WTC11 (cell line): ENCODE measurements at regions not wholly inside any gene's neighbourhood (a gene's known extent, or its start where the extent isn't known, plus 50 kb on each side); places are given as distances from the start of the nearest gene placed in this dataset.

ENCODE experiments used
- ATAC-seq: fragments of 200-7000 bp; cut with Tn5 transposase; 2 replicates; pipeline ENCODE4 v1.10.0; 2021; ENCODE audit warnings: mild to moderate bottlenecking, moderate library complexity
- CTCF ChIA-PET: fragments of 300-600 bp; sonication (Branson Sonifier 250); formaldehyde crosslinking; loops from one replicate; lab custom pipeline; 2021; ENCODE audit warnings: antibody characterized with exemption; lab: Charles Lee
- POLR2A ChIA-PET: fragments of 350-600 bp; sonication (Branson Sonifier 250); formaldehyde crosslinking; loops from one replicate; lab custom pipeline; 2021; ENCODE audit warnings: antibody characterized with exemption; lab: Charles Lee
- DNase-seq: peaks from one replicate; pipeline ENCODE4 v3.0.0; 2021; ENCODE audit warnings: low spot score
- H3K27ac Mint-ChIP-seq: 2 replicates; pipeline ENCODE4 v1.8.0; 2021; ENCODE audit warnings: mixed read lengths
- H3K27me3 Mint-ChIP-seq: 2 replicates; pipeline ENCODE4 v1.8.0; 2021; ENCODE audit warnings: low read depth, mild to moderate bottlenecking, moderate library complexity, mixed read lengths
- H3K36me3 Mint-ChIP-seq: 2 replicates; pipeline ENCODE4 v1.8.0; 2021; ENCODE audit warnings: mixed read lengths
- H3K4me1 Mint-ChIP-seq: 2 replicates; pipeline ENCODE4 v1.8.0; 2022; ENCODE audit warnings: mixed read lengths
- H3K4me3 Mint-ChIP-seq: 2 replicates; pipeline ENCODE4 v1.8.0; 2021; ENCODE audit warnings: mild to moderate bottlenecking, moderate library complexity, mixed read lengths
- H3K9me3 Mint-ChIP-seq: 2 replicates; pipeline ENCODE4 v1.8.0; 2021; ENCODE audit warnings: mixed read lengths
- ARID4B ChIP-seq: sonication (generic); formaldehyde crosslinking; IDR thresholded peaks from 2 replicates; pipeline ENCODE4 v1.8.0; 2023; ENCODE audit warnings: missing genetic modification reagents, mild to moderate bottlenecking, borderline replicate concordance
- CDX4 ChIP-seq: fragments of 250-450 bp; sonication (Bioruptor Pico); IDR thresholded peaks from 2 replicates; pipeline ENCODE4 v1.9.0; 2021; ENCODE audit warnings: moderate library complexity, mild to moderate bottlenecking, inconsistent platforms, borderline replicate concordance
- CREB1 ChIP-seq: sonication (generic); formaldehyde crosslinking; IDR thresholded peaks from 2 replicates; pipeline ENCODE4 v1.8.0; 2023; ENCODE audit warnings: mild to moderate bottlenecking, missing genetic modification reagents
- ETV6 ChIP-seq: sonication (generic); formaldehyde crosslinking; IDR thresholded peaks from 2 replicates; pipeline ENCODE4 v1.8.1; 2022; ENCODE audit warnings: mild to moderate bottlenecking, missing genetic modification reagents
- GTF2I ChIP-seq: fragments of 250-450 bp; sonication (Bioruptor Pico); conservative IDR thresholded peaks from 2 replicates; pipeline ENCODE4 v1.4.0; 2021; ENCODE audit warnings: mild to moderate bottlenecking
- HMGXB4 ChIP-seq: sonication (generic); formaldehyde crosslinking; IDR thresholded peaks from 2 replicates; pipeline ENCODE4 v1.8.1; 2023; ENCODE audit warnings: mild to moderate bottlenecking, moderate library complexity, missing genetic modification reagents
- IRF1 ChIP-seq: sonication (generic); formaldehyde crosslinking; IDR thresholded peaks from 2 replicates; pipeline ENCODE4 v1.8.0; 2023; ENCODE audit warnings: missing genetic modification reagents
- JAZF1 ChIP-seq: fragments of 250-450 bp; sonication (Bioruptor Pico); IDR thresholded peaks from 2 replicates; pipeline ENCODE4 v1.9.0; 2021; ENCODE audit warnings: moderate library complexity, mild to moderate bottlenecking, inconsistent platforms
- MYBL2 ChIP-seq: sonication (generic); formaldehyde crosslinking; IDR thresholded peaks from 2 replicates; pipeline ENCODE4 v1.8.1; 2023; ENCODE audit warnings: mild to moderate bottlenecking, moderate library complexity, missing genetic modification reagents
- NR1H2 ChIP-seq: sonication (generic); formaldehyde crosslinking; IDR thresholded peaks from 2 replicates; pipeline ENCODE4 v1.9.0; 2021; ENCODE audit warnings: mild to moderate bottlenecking, moderate library complexity, missing genetic modification reagents
- OVOL2 ChIP-seq: fragments of 250-450 bp; sonication (Bioruptor Pico); IDR thresholded peaks from 2 replicates; pipeline ENCODE4 v1.9.0; 2021; ENCODE audit warnings: mild to moderate bottlenecking, borderline replicate concordance
- RELA ChIP-seq: sonication (generic); formaldehyde crosslinking; IDR thresholded peaks from 2 replicates; pipeline ENCODE4 v1.8.1; 2022; ENCODE audit warnings: missing genetic modification reagents, mild to moderate bottlenecking, borderline replicate concordance
- RORB ChIP-seq: fragments of 250-450 bp; sonication (Bioruptor Pico); IDR thresholded peaks from 2 replicates; pipeline ENCODE4 v1.9.0; 2021; ENCODE audit warnings: mild to moderate bottlenecking
- SOX15 ChIP-seq: fragments of 250-450 bp; sonication (Bioruptor Pico); IDR thresholded peaks from 2 replicates; pipeline ENCODE4 v1.9.0; 2021; ENCODE audit warnings: mild to moderate bottlenecking
- TCF7 ChIP-seq: sonication (generic); formaldehyde crosslinking; IDR thresholded peaks from 2 replicates; pipeline ENCODE4 v1.8.0; 2022; ENCODE audit warnings: mild to moderate bottlenecking, low read depth, missing genetic modification reagents, moderate library complexity
- TEAD4 ChIP-seq: sonication (generic); formaldehyde crosslinking; IDR thresholded peaks from 2 replicates; pipeline ENCODE4 v1.8.0; 2022; ENCODE audit warnings: mild to moderate bottlenecking, missing genetic modification reagents
- ZBTB21 ChIP-seq: sonication (generic); formaldehyde crosslinking; IDR thresholded peaks from 2 replicates; pipeline ENCODE4 v1.8.1; 2023; ENCODE audit warnings: mild to moderate bottlenecking, missing genetic modification reagents, borderline replicate concordance
- ZNF121 ChIP-seq: sonication (generic); formaldehyde crosslinking; IDR thresholded peaks from 2 replicates; pipeline ENCODE4 v1.8.0; 2023; ENCODE audit warnings: missing genetic modification reagents
- ZNF416 ChIP-seq: fragments of 250-450 bp; sonication (Bioruptor Pico); IDR thresholded peaks from 2 replicates; pipeline ENCODE4 v1.9.0; 2021; ENCODE audit warnings: mild to moderate bottlenecking, inconsistent platforms
- ZNF423 ChIP-seq: fragments of 250-450 bp; sonication (Bioruptor Pico); IDR thresholded peaks from 2 replicates; pipeline ENCODE4 v2.1.2; 2022; ENCODE audit warnings: mild to moderate bottlenecking, moderate library complexity
- ZNF512 ChIP-seq: sonication (generic); formaldehyde crosslinking; IDR thresholded peaks from 2 replicates; pipeline ENCODE4 v1.8.1; 2022; ENCODE audit warnings: missing genetic modification reagents, borderline replicate concordance
- ZNF671 ChIP-seq: fragments of 250-450 bp; sonication (Bioruptor Pico); IDR thresholded peaks from 2 replicates; pipeline ENCODE4 v1.8.0; 2021; ENCODE audit warnings: mild to moderate bottlenecking
- ZSCAN18 ChIP-seq: fragments of 250-450 bp; sonication (Bioruptor Pico); IDR thresholded peaks from 2 replicates; pipeline ENCODE4 v2.1.2; 2022; ENCODE audit warnings: mild to moderate bottlenecking, moderate library complexity

GRCh38 chr7:94241402-94241925 lies 153.2 kb upstream of the COL1A2 start:
- Mint-ChIP-seq H3K36me3 (no peaks in the 10 kb centered on the region), H3K9me3 (no peaks in the 10 kb centered on the region), H3K27me3 (peaks cover 52% of the 10 kb centered on the region), H3K27ac (no peak overlapping the region), H3K4me3 (no peak overlapping the region), H3K4me1 (peaks cover 8% of the 10 kb centered on the region)
- TF ChIP-seq NR1H2 (CRISPR knock-in tag) = no peak
- TF ChIP-seq ZNF671 (CRISPR knock-in tag) = no peak
- no peak for TF ChIP-seq CDX4 (CRISPR knock-in tag)
- no peak for TF ChIP-seq ZNF416 (CRISPR knock-in tag)
- no peak for TF ChIP-seq ZNF423
- no peak for TF ChIP-seq RELA (CRISPR knock-in tag)
- no peak for TF ChIP-seq ARID4B (CRISPR knock-in tag)
- no peak for TF ChIP-seq CREB1 (CRISPR knock-in tag)
- TF ChIP-seq ZNF512 (CRISPR knock-in tag) = no peak
- no peak for TF ChIP-seq SOX15 (CRISPR knock-in tag)
- no peak for TF ChIP-seq HMGXB4 (CRISPR knock-in tag)
- no peak for TF ChIP-seq JAZF1 (CRISPR knock-in tag)
- TF ChIP-seq OVOL2 (CRISPR knock-in tag) = no peak
- ATAC-seq (no peak), DNase-seq (no peak)
- CTCF ChIA-PET = no interaction called here
- POLR2A ChIA-PET = no interaction called here

- TF ChIP-seq ZSCAN18 (CRISPR knock-in tag) (no peak), CDX4 (CRISPR knock-in tag) (no peak), RORB (no peak), IRF1 (no peak), ETV6 (CRISPR knock-in tag) (no peak), ZBTB21 (CRISPR knock-in tag) (no peak), TCF7 (CRISPR knock-in tag) (no peak), MYBL2 (no peak), TEAD4 (no peak), GTF2I (CRISPR knock-in tag) (no peak), ZNF121 (CRISPR knock-in tag) (no peak)
- H3K9me3 Mint-ChIP-seq = no peaks in the 10 kb centered on the region
- H3K27me3 Mint-ChIP-seq = peaks cover 34% of the 10 kb centered on the region
- POLR2A ChIA-PET = no interaction called here
- no peak overlapping the region for H3K4me3 Mint-ChIP-seq
- no peak overlapping the region for H3K27ac Mint-ChIP-seq
- ATAC-seq = peak; percentile 96
- DNase-seq = peak; percentile 22
- H3K4me1 Mint-ChIP-seq = 0 out of 2 replicates have a peak, but pooled peaks cover 2% of the 10 kb centered on the region
- H3K36me3 Mint-ChIP-seq = no peaks in the 10 kb centered on the region
- CTCF ChIA-PET = no interaction called here
Measured at GRCh38 chr7:94243066-94243711, 151.5 kb upstream of the COL1A2 start.
